ENCODE measurements at regions not wholly inside any gene's neighbourhood (a gene's known extent, or its start where the extent isn't known, plus 50 kb on each side); places are given as distances from the start of the nearest gene placed in this dataset.

DNA sequence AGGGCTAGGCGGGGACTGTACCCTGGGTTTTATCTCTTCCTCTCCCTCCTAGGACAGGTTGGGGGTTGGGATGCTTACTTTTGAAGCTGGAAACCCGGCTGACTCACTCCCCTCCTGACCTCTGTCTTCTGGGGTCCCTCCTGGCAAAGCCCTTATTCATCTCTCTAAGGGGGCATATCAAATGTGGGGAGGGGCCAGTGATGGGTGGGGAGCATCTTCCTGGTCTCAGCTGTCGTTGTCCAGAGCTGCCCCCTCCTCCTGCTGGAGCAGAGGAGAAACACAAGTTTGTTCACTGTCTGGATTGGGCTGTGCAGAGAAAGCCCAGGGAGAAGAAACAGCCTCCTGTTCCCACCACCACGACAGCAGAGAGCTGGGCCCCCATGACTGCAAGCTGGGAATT is 85.8 kb downstream of the TNFAIP2 start:
- no peak for TF ChIP-seq CTCF (IDR thresholded peaks at IDR 0.05; ENCODE audit: extremely low read depth, missing control alignments)

DNA sequence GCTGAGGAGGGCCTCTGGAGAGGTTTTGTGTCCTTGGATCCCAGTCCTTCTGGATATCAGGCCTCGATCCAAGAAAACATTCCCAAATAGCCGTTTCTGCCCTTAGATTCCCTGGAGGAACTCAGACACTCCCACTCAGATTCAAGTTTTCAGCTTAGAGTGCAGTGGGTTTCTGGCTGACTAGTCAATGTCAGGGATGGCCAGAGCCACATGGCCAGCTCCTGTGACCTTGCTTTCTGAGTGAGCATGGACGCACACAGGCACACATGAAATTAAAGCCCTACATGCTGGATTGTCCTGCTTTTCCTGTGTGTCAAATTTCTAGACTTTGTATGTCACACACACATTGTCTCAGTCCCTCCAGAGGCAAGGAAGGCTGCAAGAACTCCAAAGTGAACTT is 86.2 kb downstream of the TNFAIP2 start:
- DNase-seq (ENCODE audit: low spot score), result no peak
- TF ChIP-seq CTCF (IDR thresholded peaks at IDR 0.05; ENCODE audit: extremely low read depth, missing control alignments), result no peak

More for the DNA sequence above, 85.8 kb downstream of the TNFAIP2 start:
- DNase-seq (ENCODE audit: low spot score), result no peak

- TF ChIP-seq CTCF (IDR thresholded peaks at IDR 0.05; ENCODE audit: extremely low read depth, missing control alignments), result no peak
- no peak for DNase-seq (ENCODE audit: low spot score)
These were observed 90.1 kb downstream of the TNFAIP2 start for GRCh38 chr14:103213331-103213730.

- no peak for DNase-seq (ENCODE audit: low spot score)
- TF ChIP-seq CTCF (IDR thresholded peaks at IDR 0.05; ENCODE audit: extremely low read depth, missing control alignments), result no peak
These were observed 91.2 kb downstream of the TNFAIP2 start for GRCh38 chr14:103214461-103214958.

DNA sequence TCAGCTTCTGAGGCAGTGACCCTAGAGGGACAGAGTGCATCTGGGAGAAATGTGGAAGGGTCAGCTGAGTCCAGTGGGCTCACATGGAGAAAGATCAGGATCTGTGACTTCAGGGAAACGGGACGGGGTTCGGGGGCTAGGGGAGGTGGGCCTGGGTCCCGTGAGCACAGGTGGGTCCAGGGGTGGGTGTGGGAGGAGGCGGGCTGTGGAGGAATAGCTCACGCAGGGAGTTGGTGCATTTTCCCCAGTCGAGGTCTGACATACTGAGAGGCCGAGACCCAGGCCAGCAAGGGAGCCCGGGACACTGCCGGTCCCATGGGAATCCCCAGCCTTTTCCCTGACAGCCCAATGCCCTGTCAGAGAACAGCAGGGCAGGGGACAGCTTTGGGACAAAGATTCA is 93.1 kb downstream of the TNFAIP2 start:
- DNase-seq (ENCODE audit: low spot score), result no peak
- TF ChIP-seq CTCF (IDR thresholded peaks at IDR 0.05; ENCODE audit: extremely low read depth, missing control alignments), result no peak

GRCh38 chr14:103216857-103217256 is 93.6 kb downstream of the TNFAIP2 start:
- no peak for DNase-seq (ENCODE audit: low spot score)
- no peak for TF ChIP-seq CTCF (IDR thresholded peaks at IDR 0.05; ENCODE audit: extremely low read depth, missing control alignments)

- no peak for DNase-seq (ENCODE audit: low spot score)
- no peak for TF ChIP-seq CTCF (IDR thresholded peaks at IDR 0.05; ENCODE audit: extremely low read depth, missing control alignments)
These were observed 94.3 kb downstream of the TNFAIP2 start for GRCh38 chr14:103217538-103217937.

All from GM20000 (cell line).